Stomach (tissue), 8 donors: ENCODE measurements at regions not wholly inside any gene's neighbourhood (a gene's known extent, or its start where the extent isn't known, plus 50 kb on each side); places are given as distances from the start of the nearest gene placed in this dataset.

Experiments
- DNase-seq, 2 donors: peaks; one replicate each; pipeline versions ENCODE4 v3.0.0 to v3.0.0-alpha.2; 2013 to 2019
- H3K27ac ChIP-seq, 5 donors: fragments of 200-600 bp in 4 of 5; sonication (generic) in 4 of 5; one replicate each; pipeline ENCODE4 v1.5.1; 2013 to 2019; ENCODE audit warnings: mild to moderate bottlenecking in 1 of 5, moderate library complexity in 1 of 5
- H3K27me3 ChIP-seq, 3 donors: fragments of 200-600 bp; sonication (generic); one replicate each; pipeline ENCODE4 v1.5.1; 2017 to 2019; ENCODE audit warnings: mixed run types in 1 of 3
- H3K36me3 ChIP-seq, 4 donors: fragments of 200-600 bp; sonication (generic); 1 replicate in 3 of 4; 2 replicates in 1 of 4; pipeline ENCODE4 v1.5.1; 2016 to 2019
- H3K4me1 ChIP-seq, 4 donors: fragments of 200-600 bp; sonication (generic); one replicate each; pipeline ENCODE4 v1.5.1; 2016 to 2019
- H3K4me3 ChIP-seq, 4 donors: fragments of 200-600 bp; sonication (generic) in 3 of 4; one replicate each; pipeline ENCODE4 v1.5.1; 2016 to 2019; ENCODE audit warnings: mild to moderate bottlenecking in 1 of 4
- H3K9me3 ChIP-seq, 4 donors: fragments of 200-600 bp; sonication (generic); one replicate each; pipeline ENCODE4 v1.5.1; 2016 to 2019
- EP300 ChIP-seq: sonication (generic); formaldehyde crosslinking; IDR thresholded peaks from one replicate; pipeline ENCODE4 v1.6.1; 2017; ENCODE audit warnings: antibody characterized with exemption
- POLR2A ChIP-seq, 4 donors: fragments of 450-650 bp; IDR thresholded peaks; one replicate each; pipeline ENCODE4 v1.6.1; 2016; ENCODE audit warnings: antibody characterized with exemption in 4 of 4, control low read depth in 2 of 4, mild to moderate bottlenecking in 1 of 4, moderate library complexity in 1 of 4
- POLR2AphosphoS5 ChIP-seq, 3 donors: sonication (generic); formaldehyde crosslinking; IDR thresholded peaks; one replicate each; pipeline ENCODE4 v1.6.1; 2016; ENCODE audit warnings: antibody characterized with exemption in 3 of 3
- WGBS, 5 donors: extraction: QIAGEN DNeasy Blood & Tissue Kit in 3 of 5; methylation state at CpG; one replicate each; pipeline versions ENCODE4 v1.1.5 to v1.1.7; 2013 to 2018; 5-methylcytosine and 5-hydroxymethylcytosine counted together
- intact Hi-C: fragments of 100-400 bp; cut with DNase I; formaldehyde crosslinking; loops from one replicate; pipeline ENCODE4 v1.15.1; 2023; ENCODE audit warnings: low total_unique reads
- TF ChIP-seq, protein P1 (sequence below), 7 experiments: fragments of 450-650 bp in 4 of 7; fragments of 200-600 bp in 3 of 7; sonication (generic) in 3 of 7; IDR thresholded peaks; one replicate each; pipeline ENCODE4 v1.5.1; 2016 to 2019; ENCODE audit warnings: antibody characterized with exemption in 7 of 7, control low read depth in 2 of 7, mild to moderate bottlenecking in 1 of 7
- donor health status: healthy with polysubstance abuse.
- donor health status: Bipolar disorder and iron deficiency.
- donor health status: healthy.

DNA sequence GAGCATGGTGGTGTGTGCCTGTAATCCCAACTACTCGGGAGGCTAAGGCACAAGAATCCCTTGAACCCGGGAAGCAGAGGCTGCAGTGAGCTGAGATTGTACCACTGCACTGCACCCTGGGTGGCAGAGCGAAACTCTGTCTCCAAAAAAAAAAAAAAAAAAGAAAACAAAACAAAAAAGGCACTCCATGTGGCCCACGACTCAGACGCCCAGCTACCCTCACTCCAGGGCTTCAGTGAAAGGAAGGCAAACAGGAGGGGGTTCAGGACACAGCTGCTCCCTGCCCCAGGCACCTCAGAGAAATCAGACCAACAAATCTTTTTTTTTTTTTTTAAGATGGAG is 91.7 kb downstream of the LITAF start:
- DNase-seq: no peak
- peak overlapping the region; percentile 57 to 86 (median 68) for H3K27ac ChIP-seq
- no peaks in the 10 kb centered on the region for H3K27me3 ChIP-seq
- 50 to 74% (median 58%) methylated on average over 5 of the region's 5 CpGs for WGBS, 5 donors
- no peak for TF ChIP-seq POLR2AphosphoS5 (IDR thresholded peaks at IDR 0.05)
- TF ChIP-seq POLR2A (IDR thresholded peaks at IDR 0.05): no peak
- no peak for TF ChIP-seq EP300
- TF ChIP-seq, protein P1, sequence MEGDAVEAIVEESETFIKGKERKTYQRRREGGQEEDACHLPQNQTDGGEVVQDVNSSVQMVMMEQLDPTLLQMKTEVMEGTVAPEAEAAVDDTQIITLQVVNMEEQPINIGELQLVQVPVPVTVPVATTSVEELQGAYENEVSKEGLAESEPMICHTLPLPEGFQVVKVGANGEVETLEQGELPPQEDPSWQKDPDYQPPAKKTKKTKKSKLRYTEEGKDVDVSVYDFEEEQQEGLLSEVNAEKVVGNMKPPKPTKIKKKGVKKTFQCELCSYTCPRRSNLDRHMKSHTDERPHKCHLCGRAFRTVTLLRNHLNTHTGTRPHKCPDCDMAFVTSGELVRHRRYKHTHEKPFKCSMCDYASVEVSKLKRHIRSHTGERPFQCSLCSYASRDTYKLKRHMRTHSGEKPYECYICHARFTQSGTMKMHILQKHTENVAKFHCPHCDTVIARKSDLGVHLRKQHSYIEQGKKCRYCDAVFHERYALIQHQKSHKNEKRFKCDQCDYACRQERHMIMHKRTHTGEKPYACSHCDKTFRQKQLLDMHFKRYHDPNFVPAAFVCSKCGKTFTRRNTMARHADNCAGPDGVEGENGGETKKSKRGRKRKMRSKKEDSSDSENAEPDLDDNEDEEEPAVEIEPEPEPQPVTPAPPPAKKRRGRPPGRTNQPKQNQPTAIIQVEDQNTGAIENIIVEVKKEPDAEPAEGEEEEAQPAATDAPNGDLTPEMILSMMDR (IDR thresholded peaks at IDR 0.05): no peak
- no peak overlapping the region for H3K4me3 ChIP-seq
- peaks cover 31 to 54% (median 43%) of the 10 kb centered on the region in 4 donors for H3K4me1 ChIP-seq
- intact Hi-C loops: no loop called here
- H3K9me3 ChIP-seq: no peaks in the 10 kb centered on the region
- no peaks in the 10 kb centered on the region for H3K36me3 ChIP-seq
